H9 (cell line): ENCODE measurements at regions not wholly inside any gene's neighbourhood (a gene's known extent, or its start where the extent isn't known, plus 50 kb on each side); places are given as distances from the start of the nearest gene placed in this dataset.

ENCODE experiments used
- DNase-seq: peaks from one replicate; pipeline ENCODE4 v3.0.0-alpha.2; 2017
- H2AFZ ChIP-seq: one replicate; pipeline ENCODE4 v1.6.1; 2013; ENCODE audit warnings: mild to moderate bottlenecking, low read length, control low read depth, moderate library complexity
- H2AK5ac ChIP-seq: 2 replicates; pipeline ENCODE4 v1.6.1; 2013; ENCODE audit warnings: low read length, control low read depth, mixed read lengths; ENCODE audit not compliant: insufficient read length
- H2BK120ac ChIP-seq: one replicate; pipeline ENCODE4 v1.6.1; 2013; ENCODE audit warnings: low read depth, mild to moderate bottlenecking, low read length, control low read depth, inconsistent platforms; ENCODE audit not compliant: poor library complexity, severe bottlenecking
- H2BK12ac ChIP-seq: 2 replicates; pipeline ENCODE4 v1.6.1; 2013; ENCODE audit warnings: low read length, control low read depth, mixed read lengths, low read depth; ENCODE audit not compliant: insufficient read length
- H2BK15ac ChIP-seq: 2 replicates; pipeline ENCODE4 v1.6.1; 2013; ENCODE audit warnings: low read depth, low read length, control low read depth
- H2BK20ac ChIP-seq: one replicate; pipeline ENCODE4 v1.6.1; 2013; ENCODE audit warnings: low read depth, mild to moderate bottlenecking, low read length, control low read depth, inconsistent platforms; ENCODE audit not compliant: poor library complexity, severe bottlenecking
- H2BK5ac ChIP-seq: 2 replicates; pipeline ENCODE4 v1.6.1; 2013; ENCODE audit warnings: low read length, control low read depth, mixed read lengths; ENCODE audit not compliant: insufficient read length
- H3K14ac ChIP-seq: 2 replicates; pipeline ENCODE4 v1.6.1; 2013; ENCODE audit warnings: low read length, control low read depth; ENCODE audit not compliant: insufficient read depth
- H3K18ac ChIP-seq: 2 replicates; pipeline ENCODE4 v1.6.1; 2013; ENCODE audit warnings: low read depth, mild to moderate bottlenecking, mixed read lengths, low read length, control low read depth; ENCODE audit not compliant: insufficient read length
- H3K23ac ChIP-seq: 2 replicates; pipeline ENCODE4 v1.6.1; 2013; ENCODE audit warnings: low read length, control low read depth, mixed read lengths, low read depth; ENCODE audit not compliant: insufficient read length
- H3K23me2 ChIP-seq: 2 replicates; pipeline ENCODE4 v1.6.1; 2013; ENCODE audit warnings: low read depth, mild to moderate bottlenecking, mixed read lengths, low read length, control low read depth; ENCODE audit not compliant: insufficient read length, poor library complexity, severe bottlenecking
- H3K27ac ChIP-seq: 2 replicates; pipeline ENCODE4 v1.5.1; 2013; ENCODE audit warnings: low read length, control low read depth, mixed read lengths, low read depth; ENCODE audit not compliant: insufficient read length
- H3K27me3 ChIP-seq: 2 replicates; pipeline ENCODE4 v1.6.1; 2013; ENCODE audit warnings: low read length, control low read depth, inconsistent platforms; ENCODE audit not compliant: insufficient read depth
- H3K4ac ChIP-seq: 2 replicates; pipeline ENCODE4 v1.6.1; 2013; ENCODE audit warnings: low read depth, mild to moderate bottlenecking, control low read depth, inconsistent platforms, low read length, moderate library complexity
- H3K4me1 ChIP-seq: 2 replicates; pipeline ENCODE4 v1.6.1; 2013; ENCODE audit warnings: low read length, control low read depth, inconsistent platforms; ENCODE audit not compliant: insufficient read depth
- H3K4me2 ChIP-seq: 2 replicates; pipeline ENCODE4 v1.6.1; 2013; ENCODE audit warnings: low read length, control low read depth, mixed read lengths; ENCODE audit not compliant: insufficient read length, insufficient read depth
- H3K56ac ChIP-seq: 2 replicates; pipeline ENCODE4 v1.6.1; 2013; ENCODE audit warnings: low read depth, mild to moderate bottlenecking, mixed read lengths, low read length, control low read depth; ENCODE audit not compliant: insufficient read length
- H3K79me1 ChIP-seq: 2 replicates; pipeline ENCODE4 v1.6.1; 2013; ENCODE audit warnings: low read depth, mild to moderate bottlenecking, moderate library complexity, low read length, control low read depth, inconsistent platforms; ENCODE audit not compliant: insufficient read depth, poor library complexity, severe bottlenecking
- H3K79me2 ChIP-seq: 2 replicates; pipeline ENCODE4 v1.6.1; 2013; ENCODE audit warnings: low read length, control low read depth, inconsistent platforms; ENCODE audit not compliant: insufficient read depth
- H3K9ac ChIP-seq: 2 replicates; pipeline ENCODE4 v1.6.1; 2013; ENCODE audit warnings: low read length, control low read depth, mixed read lengths; ENCODE audit not compliant: insufficient read length; ENCODE audit errors: extremely low read depth
- H3K9me3 ChIP-seq: one replicate; pipeline ENCODE4 v1.6.1; 2013; ENCODE audit warnings: low read depth, low read length, inconsistent platforms; ENCODE audit not compliant: control insufficient read depth
- H3T11ph ChIP-seq: one replicate; pipeline ENCODE4 v1.6.1; 2013; ENCODE audit warnings: mild to moderate bottlenecking, low read length, control low read depth, inconsistent platforms
- H4K20me1 ChIP-seq: one replicate; pipeline ENCODE4 v1.6.1; 2013; ENCODE audit not compliant: control insufficient read depth, insufficient read length, insufficient read depth
- H4K5ac ChIP-seq: 2 replicates; pipeline ENCODE4 v1.6.1; 2013; ENCODE audit warnings: low read depth, mild to moderate bottlenecking, mixed read lengths, low read length, control low read depth; ENCODE audit not compliant: insufficient read length
- H4K8ac ChIP-seq: replicated peaks from 2 replicates; pipeline ENCODE4 v1.6.1; 2013; ENCODE audit warnings: low read length, control low read depth, mixed read lengths, low read depth; ENCODE audit not compliant: insufficient read length
- H4K91ac ChIP-seq: 2 replicates; pipeline ENCODE4 v1.6.1; 2013; ENCODE audit warnings: low read depth, mild to moderate bottlenecking, moderate library complexity, mixed read lengths, low read length, control low read depth; ENCODE audit not compliant: insufficient read length
- H3K27ac Mint-ChIP-seq, 3 experiments: 2 replicates in 2 of 3; 3 replicates in 1 of 3; pipeline ENCODE4 v1.8.0; 2020 to 2021; ENCODE audit warnings: mixed read lengths in 3 of 3, mild to moderate bottlenecking in 1 of 3, moderate library complexity in 1 of 3
- H3K27me3 Mint-ChIP-seq: 2 replicates; pipeline ENCODE4 v1.8.0; 2021; ENCODE audit warnings: low read depth, mild to moderate bottlenecking, moderate library complexity, mixed read lengths
- H3K36me3 Mint-ChIP-seq, 3 experiments: 2 replicates in 2 of 3; 3 replicates in 1 of 3; pipeline ENCODE4 v1.8.0; 2020 to 2021; ENCODE audit warnings: low read depth in 3 of 3, mixed read lengths in 3 of 3; ENCODE audit not compliant: insufficient read depth in 1 of 3
- H3K4me1 Mint-ChIP-seq, 2 experiments: 2 replicates each; pipeline ENCODE4 v1.8.0; 2020; ENCODE audit warnings: mixed read lengths in 2 of 2
- H3K4me3 Mint-ChIP-seq, 2 experiments: 2 replicates in 1 of 2; 3 replicates in 1 of 2; pipeline ENCODE4 v1.8.0; 2020 to 2021; ENCODE audit warnings: mild to moderate bottlenecking in 2 of 2, mixed read lengths in 2 of 2, moderate library complexity in 1 of 2
- H3K9me3 Mint-ChIP-seq, 2 experiments: 2 replicates in 1 of 2; 3 replicates in 1 of 2; pipeline ENCODE4 v1.8.0; 2020; ENCODE audit warnings: mild to moderate bottlenecking in 2 of 2, mixed read lengths in 2 of 2, moderate library complexity in 1 of 2
- CTCF ChIP-seq: fragments of 200-600 bp; sonication (generic); conservative IDR thresholded peaks from 3 replicates; pipeline ENCODE4 v1.8.0; 2021; ENCODE audit warnings: antibody characterized with exemption, mild to moderate bottlenecking
- WGBS: extraction: QIAGEN DNeasy Blood & Tissue Kit; methylation state at CpG from one replicate; pipeline ENCODE4 v1.1.7; 2013; ENCODE audit warnings: missing lambda C conversion rate, low lambda C conversion rate, mixed read lengths; ENCODE audit not compliant: insufficient read length; ENCODE audit errors: extremely low coverage; 5-methylcytosine and 5-hydroxymethylcytosine counted together

GRCh38 chr18:35851286-35851970 is 121.1 kb upstream of the RMP24 start:
- peak overlapping the region; percentile 4 for H3K4me2 ChIP-seq
- H3K4me1 ChIP-seq: peaks cover 20% of the 10 kb centered on the region
- no peak overlapping the region for H2BK20ac ChIP-seq
- H3K14ac ChIP-seq: no peak overlapping the region
- H3K79me2 ChIP-seq: no peaks in the 10 kb centered on the region
- H2BK15ac ChIP-seq: no peak overlapping the region
- Mint-ChIP-seq H3K4me3 (peak overlapping the region in 1 of 2 experiments; percentile 36; a peak in 2 of 5 replicates), H3K27ac (peak overlapping the region in 2 of 3 experiments; percentile 98 to 99; a peak in 6 of 7 replicates), H3K36me3 (peaks cover 4 to 15% (median 7%) of the 10 kb centered on the region in 3 experiments), H3K27me3 (no peaks in the 10 kb centered on the region), H3K9me3 (peaks cover 4 to 7% of the 10 kb centered on the region in 2 experiments), H3K4me1 (peaks cover 16 to 24% of the 10 kb centered on the region in 2 experiments)
- peak overlapping the region; percentile 3 for H2BK12ac ChIP-seq
- peak; percentile 87 for DNase-seq
- H4K8ac ChIP-seq: no peak overlapping the region
- H2BK5ac ChIP-seq: peak overlapping the region; percentile 86
- no CpG with 5 or more reads among the region's 5 CpGs for WGBS
- H4K5ac ChIP-seq: peak overlapping the region; percentile 89
- no peaks in the 10 kb centered on the region for H3K9me3 ChIP-seq
- no peaks in the 10 kb centered on the region for H3K27me3 ChIP-seq
- H2BK120ac ChIP-seq: peak overlapping the region; percentile 92
- H3K18ac ChIP-seq: peak overlapping the region; percentile 73
- H3K79me1 ChIP-seq: no peaks in the 10 kb centered on the region
- no peak overlapping the region for H3K56ac ChIP-seq
- H4K91ac ChIP-seq: peak overlapping the region; percentile 7
- H4K20me1 ChIP-seq: no peaks in the 10 kb centered on the region
- H2AK5ac ChIP-seq: no peak overlapping the region
- no peaks in the 10 kb centered on the region for H3K23me2 ChIP-seq
- TF ChIP-seq CTCF: no peak
- H3K27ac ChIP-seq: peak overlapping the region; percentile 98
- H2AFZ ChIP-seq: no peak overlapping the region
- H3T11ph ChIP-seq: no peak overlapping the region
- no peak overlapping the region for H3K23ac ChIP-seq
- H3K4ac ChIP-seq: no peak overlapping the region; the same call in none of the 2 replicates
- peak overlapping the region; percentile 27 for H3K9ac ChIP-seq
